ENCODE measurements at regions not wholly inside any gene's neighbourhood (a gene's known extent, or its start where the extent isn't known, plus 50 kb on each side); places are given as distances from the start of the nearest gene placed in this dataset.

DNA sequence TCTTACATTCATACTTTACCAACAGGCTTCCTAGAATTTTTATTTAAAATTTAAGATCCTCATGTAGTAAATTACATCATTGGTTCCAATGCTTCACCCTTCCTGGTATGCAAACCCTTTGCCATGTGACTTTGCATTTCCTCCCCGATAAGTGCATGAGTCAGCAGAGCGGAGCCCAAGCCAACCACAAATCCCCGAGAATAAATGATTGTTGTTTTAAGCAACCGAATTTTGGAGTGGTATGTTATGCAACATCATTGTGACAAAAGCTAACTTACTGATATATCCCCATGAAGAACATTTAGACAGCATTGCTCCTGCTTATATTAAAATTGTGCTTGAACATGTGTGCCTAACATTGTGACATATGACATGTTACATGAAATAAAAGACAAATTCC is 199.4 kb upstream of the DDX53 start:
- H3K27me3 ChIP-seq (ENCODE audit: control insufficient read depth, insufficient read depth, low read length) = no peaks in the 10 kb centered on the region
- no peaks in the 10 kb centered on the region for H3K79me2 ChIP-seq (ENCODE audit: control insufficient read depth, insufficient read depth, low read length)
- TF ChIP-seq EZH2 (IDR thresholded peaks at IDR 0.05; ENCODE audit: low read length, missing control alignments) = no peak
- no peak for TF ChIP-seq CTCF (conservative IDR thresholded peaks at IDR 0.05 in 1 of 2, IDR thresholded peaks at IDR 0.05 in 1 of 2; ENCODE audit: low read depth in 1 of 2, low read length in 2 of 2)
- no peak overlapping the region for H3K9ac ChIP-seq (ENCODE audit: insufficient read depth, low read length)
- H3K4me2 ChIP-seq (ENCODE audit: extremely low read depth, insufficient read depth, low read length) = peak overlapping the region; percentile 5
- H3K4me3 ChIP-seq (replicated peaks in 1 of 4; ENCODE audit: control extremely low read depth in 1 of 4, insufficient read depth in 1 of 4, low read depth in 3 of 4, low read length in 4 of 4) = no peak overlapping the region
- no peaks in the 10 kb centered on the region for H3K4me1 ChIP-seq (ENCODE audit: control insufficient read depth, extremely low read depth, insufficient read depth, low read length)
- no peaks in the 10 kb centered on the region for H3K9me3 ChIP-seq (ENCODE audit: control insufficient read depth, insufficient read depth, low read depth, low read length)
- H3K36me3 ChIP-seq (ENCODE audit: control insufficient read depth, insufficient read depth, low read length) = no peaks in the 10 kb centered on the region
- H4K20me1 ChIP-seq (ENCODE audit: control insufficient read depth, extremely low read depth, insufficient read depth, low read length) = no peaks in the 10 kb centered on the region
- DNase-seq (ENCODE audit: low read depth in 2 of 2) = peak; percentile 91 to 93
- no peak overlapping the region for H3K27ac ChIP-seq (ENCODE audit: insufficient read depth, low read length)
- no peak overlapping the region for H2AFZ ChIP-seq (ENCODE audit: low read length)

DNA sequence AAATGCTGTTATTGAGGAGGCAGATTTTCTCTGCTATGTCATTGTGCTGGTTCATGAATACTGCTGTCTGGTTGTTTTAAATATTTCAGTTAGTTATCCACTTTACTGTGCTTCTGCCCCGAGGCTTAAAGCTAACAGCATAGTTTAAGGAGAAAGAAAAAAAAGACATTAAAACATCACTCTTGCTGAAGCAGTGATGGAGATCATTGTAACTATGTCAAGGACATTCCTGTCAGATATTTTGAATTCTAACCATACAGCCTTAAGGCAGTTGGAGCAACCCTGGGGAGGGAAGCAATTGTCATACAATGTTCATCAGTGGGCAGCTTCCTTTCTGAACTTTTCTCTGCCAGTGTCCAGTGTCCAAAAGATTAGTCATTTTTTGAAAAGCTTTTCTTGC is 199.0 kb upstream of the DDX53 start:
- H3K36me3 ChIP-seq (ENCODE audit: control insufficient read depth, insufficient read depth, low read length) = no peaks in the 10 kb centered on the region
- no peak overlapping the region for H2AFZ ChIP-seq (ENCODE audit: low read length)
- H3K4me1 ChIP-seq (ENCODE audit: control insufficient read depth, extremely low read depth, insufficient read depth, low read length) = no peaks in the 10 kb centered on the region
- H3K9me3 ChIP-seq (ENCODE audit: control insufficient read depth, insufficient read depth, low read depth, low read length) = no peaks in the 10 kb centered on the region
- TF ChIP-seq CTCF (conservative IDR thresholded peaks at IDR 0.05 in 1 of 2, IDR thresholded peaks at IDR 0.05 in 1 of 2; ENCODE audit: low read depth in 1 of 2, low read length in 2 of 2) = no peak
- no peak for TF ChIP-seq EZH2 (IDR thresholded peaks at IDR 0.05; ENCODE audit: low read length, missing control alignments)
- no peak overlapping the region for H3K9ac ChIP-seq (ENCODE audit: insufficient read depth, low read length)
- H3K27me3 ChIP-seq (ENCODE audit: control insufficient read depth, insufficient read depth, low read length) = no peaks in the 10 kb centered on the region
- peak in 1 of 2 donors; percentile 12 for DNase-seq (ENCODE audit: low read depth in 2 of 2)
- no peaks in the 10 kb centered on the region for H3K79me2 ChIP-seq (ENCODE audit: control insufficient read depth, insufficient read depth, low read length)
- H4K20me1 ChIP-seq (ENCODE audit: control insufficient read depth, extremely low read depth, insufficient read depth, low read length) = no peaks in the 10 kb centered on the region
- H3K4me2 ChIP-seq (ENCODE audit: extremely low read depth, insufficient read depth, low read length) = peak overlapping the region; percentile 5
- H3K27ac ChIP-seq (ENCODE audit: insufficient read depth, low read length) = no peak overlapping the region
- no peak overlapping the region for H3K4me3 ChIP-seq (replicated peaks in 1 of 4; ENCODE audit: control extremely low read depth in 1 of 4, insufficient read depth in 1 of 4, low read depth in 3 of 4, low read length in 4 of 4)

GRCh38 chrX:22803353-22803752 is 196.4 kb upstream of the DDX53 start:
- Histone ChIP-seq H3K4me3 (replicated peaks in 1 of 4; ENCODE audit: control extremely low read depth in 1 of 4, insufficient read depth in 1 of 4, low read depth in 3 of 4, low read length in 4 of 4) (no peak overlapping the region), H3K79me2 (ENCODE audit: control insufficient read depth, insufficient read depth, low read length) (no peaks in the 10 kb centered on the region), H3K27me3 (ENCODE audit: control insufficient read depth, insufficient read depth, low read length) (no peaks in the 10 kb centered on the region), H3K4me1 (ENCODE audit: control insufficient read depth, extremely low read depth, insufficient read depth, low read length) (no peaks in the 10 kb centered on the region), H3K36me3 (ENCODE audit: control insufficient read depth, insufficient read depth, low read length) (no peaks in the 10 kb centered on the region), H2AFZ (ENCODE audit: low read length) (no peak overlapping the region), H3K4me2 (ENCODE audit: extremely low read depth, insufficient read depth, low read length) (no peak overlapping the region), H3K9me3 (ENCODE audit: control insufficient read depth, insufficient read depth, low read depth, low read length) (no peaks in the 10 kb centered on the region), H3K9ac (ENCODE audit: insufficient read depth, low read length) (no peak overlapping the region), H3K27ac (ENCODE audit: insufficient read depth, low read length) (no peak overlapping the region), H4K20me1 (ENCODE audit: control insufficient read depth, extremely low read depth, insufficient read depth, low read length) (no peaks in the 10 kb centered on the region)
- DNase-seq (ENCODE audit: low read depth in 2 of 2) = no peak
- TF ChIP-seq EZH2 (IDR thresholded peaks at IDR 0.05; ENCODE audit: low read length, missing control alignments) (no peak), CTCF (conservative IDR thresholded peaks at IDR 0.05 in 1 of 2, IDR thresholded peaks at IDR 0.05 in 1 of 2; ENCODE audit: low read depth in 1 of 2, low read length in 2 of 2) (no peak)

Measured in fibroblast of lung (primary cell).